HG02938 (cell line): ENCODE measurements at regions not wholly inside any gene's neighbourhood (a gene's known extent, or its start where the extent isn't known, plus 50 kb on each side); places are given as distances from the start of the nearest gene placed in this dataset.
A peak's percentile ranks its signal among the peaks of the same experiment; 100 is the strongest.

Experiments used
- ATAC-seq: cut with Tn5 transposase; IDR thresholded peaks from one replicate; pipeline ENCODE4 v1.9.1; 2021; ENCODE audit warnings: mild to moderate bottlenecking, moderate library complexity; ENCODE audit not compliant: unreplicated experiment

DNA sequence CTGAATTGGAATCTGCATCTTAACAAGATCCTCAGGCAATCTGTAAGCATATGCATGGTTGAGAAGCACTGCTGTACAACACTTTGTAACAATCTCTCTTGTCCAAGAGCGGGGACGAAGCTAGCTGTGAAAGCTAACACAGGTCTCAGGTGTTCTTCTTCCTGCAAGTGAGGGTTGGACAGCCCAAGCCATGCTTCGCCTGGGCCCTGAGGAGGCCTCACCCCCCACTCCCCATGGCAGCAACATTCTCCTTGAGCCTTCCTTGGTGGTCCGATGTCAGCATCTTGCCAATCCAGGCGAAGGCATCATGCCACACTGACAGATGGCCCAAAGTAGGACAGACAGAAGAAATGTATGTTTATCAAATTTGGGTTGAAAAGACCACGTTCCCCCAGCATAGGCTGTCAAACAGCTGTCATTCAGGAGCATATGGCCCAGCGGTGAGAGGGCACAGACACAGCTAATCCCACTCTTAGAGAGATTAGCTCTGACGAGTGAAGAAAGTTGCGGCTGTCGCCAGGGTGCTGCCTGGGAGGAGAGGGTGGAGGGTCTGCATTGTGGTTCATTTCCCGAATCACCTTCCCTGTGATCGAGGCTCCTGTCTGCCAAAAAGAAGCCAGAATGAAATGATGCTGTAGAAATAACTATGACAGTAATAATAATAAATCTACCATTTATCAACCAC, 344.7 kb downstream of the MYCN start:
- ATAC-seq: no peak

DNA sequence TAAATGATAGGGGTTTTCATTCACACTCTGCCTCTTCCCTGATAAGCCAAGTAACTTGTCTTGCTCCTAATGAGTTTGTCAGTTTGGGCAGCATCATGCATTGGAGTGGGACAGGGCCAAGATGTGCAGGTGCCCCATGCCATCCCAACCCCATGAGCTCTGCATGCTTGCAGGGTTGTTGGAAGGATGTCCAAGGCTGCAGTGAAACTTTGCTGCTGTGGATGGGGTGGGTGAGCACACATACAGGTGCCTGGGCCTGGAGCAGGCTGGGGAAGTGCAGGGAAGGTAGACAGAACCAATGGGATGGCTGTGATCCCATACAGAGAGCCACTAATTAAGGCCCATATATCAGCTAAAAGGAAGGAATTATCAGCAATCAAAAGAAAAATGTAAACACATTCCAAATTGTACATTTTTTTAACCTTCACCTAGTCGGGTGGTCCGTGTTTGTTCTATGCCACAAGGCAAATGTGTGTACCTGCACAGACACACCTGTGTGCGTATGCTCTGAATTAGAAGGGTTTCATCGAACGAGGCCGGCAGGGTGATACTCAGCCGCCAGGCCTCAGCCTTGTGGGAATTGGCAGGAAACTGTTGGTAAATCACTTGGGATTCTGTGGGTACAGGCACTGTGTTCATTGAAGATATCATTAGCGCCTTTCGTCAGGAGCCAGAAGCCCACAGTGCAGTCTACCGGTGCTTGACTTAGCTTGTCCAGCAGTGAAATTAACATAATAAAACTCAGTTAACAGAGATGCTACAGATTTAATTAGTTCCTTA, 342.9 kb downstream of the MYCN start:
- ATAC-seq: no peak

DNA sequence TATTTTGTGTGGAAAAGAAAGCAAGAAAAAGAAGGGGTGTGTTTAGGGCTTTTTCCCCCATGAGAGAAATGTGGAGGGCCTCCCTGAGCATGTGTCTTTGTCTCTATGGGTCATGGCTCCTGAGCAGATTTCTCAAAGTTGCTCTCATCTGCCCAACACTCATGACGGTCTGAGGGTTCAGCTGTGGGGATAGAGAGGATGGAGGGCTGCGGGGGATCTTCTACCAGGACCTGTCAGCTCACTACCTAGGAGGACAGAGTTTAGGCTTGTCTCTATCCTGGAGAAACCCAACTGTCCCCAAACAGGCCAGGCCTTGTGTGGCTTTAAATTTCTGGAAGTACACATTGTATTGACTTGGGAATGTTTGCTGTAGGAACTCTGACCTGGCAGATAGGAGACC, 342.2 kb downstream of the MYCN start:
- no peak for ATAC-seq

DNA sequence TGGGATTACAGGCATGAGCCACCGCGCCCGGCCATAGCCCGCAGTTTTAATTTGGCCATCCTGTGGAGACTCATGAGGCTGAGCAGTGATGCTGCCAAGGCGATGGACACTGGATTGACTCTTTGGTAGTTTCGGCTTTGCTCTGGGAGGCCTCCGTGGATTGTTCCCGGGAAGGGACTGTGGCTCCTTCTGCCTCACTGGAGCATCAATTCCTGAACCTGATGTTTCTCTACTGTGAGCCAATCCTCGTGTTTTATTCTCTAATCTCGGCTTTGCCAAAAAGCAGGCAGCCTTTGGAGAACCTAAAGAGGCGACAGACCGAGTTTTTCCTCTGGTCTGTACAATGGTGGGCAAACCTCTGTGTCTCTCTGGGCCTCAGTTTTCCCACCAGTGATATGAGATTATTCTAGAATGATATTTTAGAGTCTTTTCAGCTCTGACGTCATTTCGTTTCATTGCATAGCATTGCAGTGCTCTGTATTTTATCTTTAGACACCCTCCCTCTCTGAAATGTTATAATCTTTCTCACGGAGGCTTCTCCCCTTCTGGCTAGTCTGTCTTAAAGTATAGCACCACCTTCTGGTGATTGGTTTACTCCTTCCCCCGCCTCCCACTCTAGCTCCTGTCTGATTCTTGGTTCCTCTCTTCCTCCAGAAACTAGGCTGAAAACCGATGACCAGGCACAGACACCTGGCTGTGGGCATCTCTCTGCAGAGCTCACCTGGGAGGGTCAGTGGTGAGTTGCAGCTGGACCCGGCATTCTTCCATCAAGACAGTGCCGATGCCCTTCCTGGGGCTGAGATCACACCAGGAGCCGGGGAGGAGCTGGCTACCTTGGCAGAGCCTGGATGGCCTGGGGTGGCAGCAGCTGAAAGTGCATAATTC, 341.3 kb downstream of the MYCN start:
- ATAC-seq: peak; percentile 78

DNA sequence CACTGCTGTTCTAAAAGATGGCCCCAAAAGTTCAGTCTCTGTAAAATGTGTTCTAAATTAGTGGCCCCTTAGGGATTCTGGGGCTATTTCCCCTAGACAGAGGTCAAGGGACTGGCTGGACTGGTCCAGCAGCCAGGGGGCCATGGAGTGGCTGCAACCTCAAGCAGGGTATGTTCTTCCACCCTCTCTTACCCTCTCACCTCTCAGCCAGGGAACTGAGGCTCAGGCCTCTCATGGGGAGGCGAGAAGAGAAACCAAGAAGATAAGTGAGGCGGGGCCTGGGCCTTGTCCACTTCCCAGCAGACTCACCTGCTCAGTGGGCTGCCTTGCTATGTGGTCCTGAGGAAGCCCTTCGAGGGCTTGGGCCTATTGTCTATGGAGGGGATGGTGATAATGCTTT, 339.7 kb downstream of the MYCN start:
- ATAC-seq: no peak

DNA sequence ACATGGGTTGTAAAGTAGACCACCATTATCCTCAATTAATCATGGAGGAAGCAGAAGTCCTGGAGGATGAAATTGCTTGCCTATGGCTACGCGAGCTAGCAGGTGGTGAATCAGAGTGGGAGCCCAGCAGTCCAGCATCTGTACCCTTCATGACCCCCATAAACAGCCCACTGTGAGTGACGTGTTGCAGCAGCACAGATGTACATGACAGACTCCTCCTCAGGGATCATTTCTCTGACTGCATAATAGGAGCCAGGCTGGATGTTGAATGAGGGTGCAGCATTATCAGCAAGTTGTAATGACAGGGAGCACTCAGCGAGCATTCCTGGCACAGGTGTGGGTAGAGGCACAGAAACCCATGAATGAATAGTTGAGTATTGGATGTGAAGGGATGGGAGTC, 339.3 kb downstream of the MYCN start:
- ATAC-seq: no peak

DNA sequence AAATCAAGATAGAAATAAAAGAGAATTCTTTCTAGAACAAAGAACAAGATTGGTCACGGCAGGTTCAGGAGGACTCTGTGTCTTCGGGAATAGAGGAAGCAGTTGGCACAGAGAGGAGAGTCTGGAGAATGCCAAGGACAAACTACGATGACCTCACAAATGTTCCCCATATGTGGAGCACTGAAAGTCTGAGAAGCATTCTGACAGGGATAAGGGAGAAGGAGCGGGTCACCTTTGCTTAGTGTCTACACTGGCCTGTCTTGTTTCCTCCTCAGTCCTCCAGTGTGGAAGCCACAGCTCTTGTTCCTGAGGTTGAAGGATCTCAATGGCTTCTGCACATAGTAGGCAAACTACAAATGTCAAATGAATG, 338.8 kb downstream of the MYCN start:
- no peak for ATAC-seq

DNA sequence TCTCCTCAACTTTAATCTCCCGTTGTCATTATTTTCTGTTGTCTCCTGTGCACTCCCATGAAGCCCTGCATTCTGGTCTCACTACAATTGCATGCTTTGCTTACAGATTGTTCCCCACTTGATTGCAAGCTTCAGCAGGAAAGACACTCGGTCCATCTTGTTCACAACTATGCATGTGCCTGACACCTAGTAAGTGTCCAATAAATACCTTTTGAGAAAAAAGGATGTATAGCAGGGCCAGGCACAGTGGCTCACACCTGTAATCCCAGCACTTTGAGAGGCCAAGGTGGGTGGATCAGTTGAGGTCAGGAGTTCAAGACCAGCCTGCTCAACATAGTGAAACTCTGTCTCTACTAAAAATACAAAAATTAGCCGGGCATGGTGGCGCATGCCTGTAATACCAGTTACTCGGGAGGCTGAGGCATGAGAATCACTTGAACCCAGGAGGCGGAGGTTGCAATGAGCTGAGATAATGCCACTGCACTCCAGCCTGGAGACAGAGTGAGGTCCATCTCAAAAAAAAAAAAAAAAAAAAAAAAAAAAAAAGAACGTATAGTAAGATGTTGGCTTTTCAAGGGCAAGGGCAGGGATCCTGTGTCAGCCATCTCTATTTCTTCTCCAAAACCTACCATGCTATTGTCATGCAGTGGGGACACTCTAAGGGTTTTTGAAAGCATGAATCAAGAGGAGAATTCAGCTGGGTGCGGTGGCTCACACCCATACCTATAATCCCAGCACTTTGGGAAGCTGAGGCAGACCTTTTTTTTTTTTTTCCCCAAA, 338.3 kb downstream of the MYCN start:
- ATAC-seq: no peak

DNA sequence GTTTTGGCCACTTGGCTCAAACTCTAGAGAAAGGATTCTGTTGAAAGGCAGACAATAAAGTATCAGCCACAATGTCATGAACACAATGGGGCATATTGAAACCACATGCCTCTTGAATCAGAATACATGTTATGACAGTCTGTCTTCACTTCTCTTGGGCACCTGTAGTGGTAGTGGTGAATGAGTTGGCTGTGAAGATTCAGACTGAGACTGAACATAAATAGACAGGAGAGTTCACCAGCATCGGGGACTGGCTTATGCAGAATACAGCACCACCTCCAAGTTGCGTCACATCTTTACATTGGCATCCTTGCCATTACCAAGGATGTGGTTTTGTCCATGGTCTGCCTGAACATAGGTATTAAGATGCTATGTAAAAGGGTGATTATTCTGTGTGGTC, 336.8 kb downstream of the MYCN start:
- no peak for ATAC-seq

DNA sequence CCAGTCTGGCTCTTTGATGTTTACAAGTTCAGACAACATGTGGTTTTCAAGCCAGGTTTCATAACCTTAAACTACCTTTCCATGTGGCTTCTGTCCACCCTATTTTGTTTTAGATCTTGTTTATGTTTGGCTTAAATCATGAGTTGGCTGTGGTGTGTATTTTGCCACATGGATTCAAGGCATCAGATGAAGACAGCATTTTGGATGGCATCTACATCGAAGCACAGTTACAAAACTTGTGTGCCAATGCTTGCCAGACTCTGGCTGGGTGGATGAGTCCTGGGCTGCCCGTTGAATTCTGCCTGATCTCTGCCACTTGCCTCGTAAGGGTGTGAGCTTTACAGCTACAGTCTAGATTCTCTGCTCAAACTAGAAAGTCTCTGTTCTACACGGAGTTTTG, 335.3 kb downstream of the MYCN start:
- no peak for ATAC-seq

DNA sequence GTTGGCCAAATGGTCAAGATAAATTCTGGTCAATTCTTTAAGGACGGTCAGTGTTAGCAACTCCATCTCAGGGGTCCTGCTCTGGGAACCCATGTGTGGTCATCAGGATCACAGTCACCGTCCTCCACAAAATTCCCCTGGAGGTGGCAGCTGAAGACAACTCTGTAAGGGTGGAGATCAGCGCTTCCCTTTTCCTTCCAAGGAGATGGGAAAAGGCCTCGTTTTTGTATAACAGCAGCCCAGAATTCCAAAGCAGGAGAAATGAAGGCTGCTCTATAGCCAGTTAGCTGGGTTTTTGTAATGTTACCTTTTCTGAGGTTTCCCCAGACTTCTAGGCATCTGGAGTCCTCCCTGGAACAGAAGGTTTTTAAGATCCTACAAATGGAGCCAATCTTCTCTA, 334.8 kb downstream of the MYCN start:
- no peak for ATAC-seq

DNA sequence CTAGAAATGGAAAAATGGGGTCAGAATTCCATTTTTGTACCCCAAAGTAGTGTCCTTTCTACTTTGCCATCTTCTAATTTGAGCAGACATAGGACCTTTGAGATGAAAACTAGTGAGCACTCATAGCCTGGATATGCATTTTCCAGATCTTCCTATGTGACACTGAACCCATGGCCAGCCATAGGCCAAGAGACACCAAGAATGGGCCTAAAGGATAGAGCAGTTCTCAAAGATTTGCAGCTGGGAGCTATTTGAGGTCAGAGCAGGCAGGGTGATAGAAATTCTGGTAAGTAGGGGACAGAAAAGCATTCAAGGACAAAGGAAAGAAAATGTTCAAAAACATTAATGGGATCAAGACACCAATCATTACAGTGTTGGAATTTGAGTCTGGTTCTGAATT, 332.8 kb downstream of the MYCN start:
- ATAC-seq: no peak

DNA sequence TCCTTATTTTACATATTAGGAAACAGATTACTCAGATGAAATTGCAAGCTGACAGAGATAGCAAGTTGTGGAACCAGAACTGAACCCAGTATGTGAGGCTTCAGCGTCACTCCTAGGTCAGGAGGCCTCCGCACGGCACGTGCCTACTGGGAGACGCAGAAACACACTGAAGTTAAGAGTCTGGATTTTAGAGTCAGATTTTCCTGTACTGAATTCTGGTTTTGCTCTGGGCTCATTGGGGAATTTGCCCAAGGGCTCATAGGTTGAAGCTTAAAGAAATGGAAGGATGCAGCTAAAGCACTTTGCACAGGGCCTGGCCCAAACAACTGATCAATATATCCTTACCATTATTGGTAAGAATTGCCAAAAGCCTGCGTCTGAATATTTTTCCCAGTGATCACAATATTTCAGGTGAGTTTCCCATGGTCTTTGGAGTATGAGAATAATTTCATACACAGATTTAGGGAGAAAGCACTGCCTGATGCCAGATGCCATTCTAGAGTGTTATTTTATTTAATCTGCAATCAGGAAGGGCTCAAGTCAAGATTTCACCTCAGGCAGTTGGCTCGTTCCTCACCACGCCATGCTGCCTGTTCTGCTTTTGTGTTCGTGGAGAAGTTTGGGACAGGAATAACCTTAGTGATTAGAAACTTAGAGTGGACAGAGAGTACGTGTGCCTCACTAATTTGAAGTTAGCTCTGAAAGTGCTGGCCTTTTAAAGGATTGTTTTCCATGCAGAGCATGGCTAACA, 331.9 kb downstream of the MYCN start:
- no peak for ATAC-seq

DNA sequence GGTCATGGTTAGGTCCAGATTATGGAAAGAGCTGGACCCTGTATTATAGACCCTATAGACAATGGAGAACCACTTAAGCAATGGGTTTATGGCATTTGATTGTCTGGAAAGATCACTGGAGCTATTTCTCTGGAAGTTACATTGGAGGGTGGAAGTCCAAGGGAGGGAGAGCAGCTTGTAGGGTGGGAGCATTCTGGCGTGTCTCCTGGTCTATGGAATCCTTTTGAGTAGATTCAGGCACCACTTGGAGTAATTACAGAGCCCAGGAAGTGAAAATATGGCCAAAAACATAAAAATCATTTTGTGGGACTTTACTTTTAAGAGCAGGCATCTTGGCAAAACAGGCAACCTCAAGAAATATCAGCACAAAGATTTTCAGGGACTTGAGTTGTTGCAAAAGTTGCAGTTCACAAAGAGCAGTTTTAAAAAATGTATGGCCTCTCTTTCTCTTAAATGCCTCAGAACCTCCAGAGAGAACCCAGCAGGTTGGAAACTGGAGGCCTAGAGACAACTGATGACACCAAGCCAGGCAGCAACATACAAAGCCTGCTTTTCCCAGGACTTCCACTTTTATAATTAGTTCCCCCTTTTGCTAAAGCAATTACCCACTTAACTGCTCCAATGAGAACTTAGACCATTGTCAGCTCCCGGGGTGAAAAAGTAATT, 331.0 kb downstream of the MYCN start:
- ATAC-seq: no peak

DNA sequence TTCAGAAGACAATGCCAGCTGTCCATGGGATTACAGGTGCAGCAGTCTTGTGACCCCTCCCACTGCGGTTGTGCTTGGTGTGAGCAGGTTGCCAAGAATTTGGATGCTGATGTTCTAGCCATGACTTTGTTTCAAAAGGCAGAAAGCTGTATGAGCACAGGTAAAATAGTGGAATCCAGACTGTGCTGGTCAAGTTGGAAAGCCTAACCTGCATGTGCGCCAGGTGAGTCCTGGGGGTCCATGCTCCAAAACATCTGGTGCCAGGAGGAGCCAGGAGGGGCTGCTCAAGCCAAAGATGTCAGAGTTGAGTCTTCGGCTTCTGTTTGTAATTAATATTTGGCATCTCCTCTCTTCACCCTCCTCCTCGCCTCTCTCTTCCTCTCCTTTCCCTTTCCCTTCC, 330.1 kb downstream of the MYCN start:
- no peak for ATAC-seq

DNA sequence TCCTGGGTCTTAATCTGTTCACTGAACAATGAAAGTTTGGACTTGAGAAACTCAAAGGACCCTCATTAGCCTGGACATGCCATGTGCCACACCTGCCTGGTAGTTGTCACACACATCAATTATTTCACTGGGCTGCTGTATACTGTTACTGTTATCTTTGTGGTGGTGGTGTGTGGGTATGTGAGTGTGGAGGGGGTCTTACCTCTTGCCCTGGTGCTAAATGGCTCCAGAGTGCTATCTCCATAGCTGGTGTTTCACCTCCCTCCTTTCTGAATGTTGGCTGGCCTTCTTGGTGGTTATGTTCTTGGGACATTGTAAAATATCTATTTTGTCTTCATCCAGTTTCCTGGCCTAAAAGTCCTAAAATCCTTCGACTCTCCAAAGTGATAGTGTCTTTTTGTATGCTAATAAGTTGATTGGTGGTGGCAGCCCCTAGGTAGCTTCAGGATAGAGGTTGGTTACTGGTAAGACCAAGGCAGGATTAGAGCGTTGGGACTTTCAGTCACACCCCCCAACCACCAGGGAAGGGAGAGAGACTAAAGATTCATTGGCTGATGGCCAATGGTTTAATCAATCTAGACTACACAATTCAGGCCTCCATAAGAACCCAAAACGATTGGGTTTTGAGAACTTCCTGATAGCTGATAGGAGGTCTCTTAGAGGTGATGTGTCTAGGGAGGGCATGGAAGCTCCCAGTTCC, 328.1 kb downstream of the MYCN start:
- no peak for ATAC-seq

DNA sequence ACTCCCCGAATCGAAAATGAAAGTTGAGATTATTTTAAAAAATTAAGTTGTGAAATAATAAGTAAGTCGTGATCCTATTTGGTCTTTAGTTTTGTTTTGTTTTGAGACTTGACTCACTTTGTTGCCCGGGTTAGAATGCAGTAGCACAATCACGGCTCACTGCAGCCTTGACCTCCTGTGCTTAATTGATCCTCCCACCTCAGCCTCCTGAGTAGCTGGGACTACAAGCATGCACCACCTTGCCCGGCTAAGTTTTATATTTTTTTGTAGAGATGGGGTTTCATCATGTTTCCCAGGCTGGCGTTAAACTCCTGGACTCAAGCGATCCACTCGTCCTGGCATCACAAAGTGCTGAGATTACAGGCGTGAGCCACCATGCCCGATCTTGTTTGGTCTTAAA, 326.2 kb downstream of the MYCN start:
- no peak for ATAC-seq

DNA sequence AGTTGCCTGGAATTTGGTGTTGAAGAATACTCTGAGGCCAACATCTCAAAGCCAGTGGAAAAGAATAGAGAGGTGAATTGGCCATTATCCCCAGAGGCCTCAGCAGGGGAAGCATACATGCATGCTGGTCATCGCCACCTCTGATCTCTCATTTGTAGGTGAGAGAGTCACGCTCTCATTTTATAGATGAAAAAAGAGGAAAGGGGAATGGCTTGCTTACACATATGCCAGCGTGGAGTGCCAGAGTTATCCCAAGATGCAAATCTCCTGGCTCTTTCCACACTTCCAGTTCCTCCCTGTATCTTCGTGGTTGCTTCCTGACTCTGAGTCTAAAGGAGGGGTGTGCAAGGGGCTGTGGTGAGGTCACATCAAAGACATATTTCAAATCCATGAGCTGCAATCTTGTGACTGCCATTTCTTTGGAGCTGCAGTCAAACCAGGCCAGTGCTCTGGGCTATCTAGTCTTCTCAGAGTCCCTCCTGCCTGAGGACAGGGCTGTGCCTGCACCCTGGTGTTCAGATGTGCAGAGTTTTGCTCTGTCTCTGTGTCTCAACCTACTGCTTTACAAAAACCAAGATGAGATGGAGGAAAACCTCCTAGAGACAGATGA, 324.7 kb downstream of the MYCN start:
- ATAC-seq: no peak

DNA sequence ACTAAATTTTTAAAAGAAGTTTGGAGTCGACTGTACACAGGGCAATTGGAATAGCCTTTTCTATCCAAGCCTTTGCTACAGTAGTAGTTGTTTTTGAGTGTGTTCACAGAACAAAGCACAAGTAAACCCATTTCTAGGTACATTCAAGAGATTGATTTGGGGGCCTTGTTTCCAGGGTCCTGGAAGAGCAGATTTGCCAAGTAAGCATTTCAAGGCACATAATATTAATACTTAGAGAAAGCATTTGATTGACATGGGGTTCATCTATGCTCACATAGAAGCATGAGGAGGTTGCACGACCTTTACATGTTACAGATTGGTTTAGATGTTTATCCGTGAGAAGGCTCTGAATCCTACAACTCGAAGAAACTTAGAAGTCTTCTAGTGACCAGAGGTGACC, 324.1 kb downstream of the MYCN start:
- no peak for ATAC-seq
